Amniotic epithelial cell (primary cell): ENCODE measurements at regions not wholly inside any gene's neighbourhood (a gene's known extent, or its start where the extent isn't known, plus 50 kb on each side); places are given as distances from the start of the nearest gene placed in this dataset.
"Not testable (repeated sequence)": the region's sequence is repeated elsewhere in the genome, so short reads cannot be mapped to it uniquely, and the experiment has no call there.

Source experiments
- DNase-seq: peaks from one replicate; pipeline ENCODE4 v3.0.0-alpha.2; 2010; ENCODE audit warnings: low read depth

DNA sequence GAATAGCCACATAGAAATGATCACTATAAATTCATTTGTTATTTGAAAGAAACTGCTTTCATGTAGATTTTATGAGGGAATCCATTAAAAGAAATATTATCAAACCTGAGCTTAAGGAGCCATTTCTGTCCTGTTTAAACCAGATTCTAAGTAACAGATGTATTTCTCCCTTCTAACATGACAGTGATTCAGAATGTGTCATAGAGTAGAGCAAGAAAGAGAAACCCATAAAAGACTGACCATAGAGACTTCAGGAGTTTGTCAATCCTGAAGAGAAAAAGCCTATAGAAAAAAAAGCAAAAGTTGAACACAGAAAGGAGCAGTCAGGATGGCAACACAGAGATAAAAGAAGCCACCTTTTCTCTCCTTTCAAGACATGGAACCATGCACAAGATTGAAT lies 390.6 kb downstream of the PRIM2 start:
- not testable (repeated sequence) for DNase-seq

DNA sequence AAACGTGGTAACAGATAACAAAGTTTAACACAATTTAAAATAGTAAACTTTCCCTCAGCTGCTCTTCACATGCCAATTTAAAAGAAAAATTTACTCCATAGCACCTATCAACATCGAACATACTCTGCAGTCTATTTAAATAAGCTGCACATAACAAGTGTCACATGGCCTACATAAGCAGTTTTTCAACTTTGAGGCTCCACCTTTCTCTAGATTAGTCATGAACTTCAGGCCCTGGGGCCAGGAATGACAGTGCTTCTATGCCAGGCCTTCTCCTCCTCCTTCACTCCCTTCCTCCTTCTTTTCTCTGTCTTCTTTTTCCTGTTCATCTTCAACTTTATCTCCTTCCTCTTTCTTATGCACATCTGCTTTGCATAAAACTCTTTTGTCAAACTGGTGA lies 405.1 kb downstream of the PRIM2 start:
- DNase-seq, result peak; percentile 7

DNA sequence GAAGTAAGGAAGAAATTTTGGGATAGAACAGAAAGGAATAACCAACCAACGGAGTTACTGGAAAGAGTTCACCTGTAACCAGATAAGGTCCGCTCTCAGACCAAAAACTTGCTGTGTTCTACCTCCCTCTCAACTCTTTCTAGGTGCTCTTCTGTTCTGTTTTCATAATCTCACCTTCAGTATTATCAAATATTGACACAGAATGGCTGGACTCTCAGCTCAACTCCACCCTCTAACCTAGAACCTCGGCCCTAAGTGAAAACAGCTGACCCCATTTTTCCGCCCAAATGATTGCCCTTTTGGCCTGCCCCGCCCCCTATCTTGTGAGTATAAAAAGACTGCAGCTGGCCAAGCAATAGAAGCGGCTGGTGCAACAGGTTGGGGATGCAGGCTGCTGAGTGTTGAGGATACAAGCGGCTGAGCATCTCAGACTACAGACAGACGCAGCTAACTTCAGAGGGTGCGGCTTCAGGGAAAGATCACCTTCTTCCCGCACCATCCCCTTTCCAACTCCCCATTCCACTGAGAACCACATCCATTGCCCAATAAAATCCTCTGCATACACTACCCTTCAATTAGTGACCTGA lies 406.5 kb downstream of the PRIM2 start:
- not testable (repeated sequence) for DNase-seq

DNA sequence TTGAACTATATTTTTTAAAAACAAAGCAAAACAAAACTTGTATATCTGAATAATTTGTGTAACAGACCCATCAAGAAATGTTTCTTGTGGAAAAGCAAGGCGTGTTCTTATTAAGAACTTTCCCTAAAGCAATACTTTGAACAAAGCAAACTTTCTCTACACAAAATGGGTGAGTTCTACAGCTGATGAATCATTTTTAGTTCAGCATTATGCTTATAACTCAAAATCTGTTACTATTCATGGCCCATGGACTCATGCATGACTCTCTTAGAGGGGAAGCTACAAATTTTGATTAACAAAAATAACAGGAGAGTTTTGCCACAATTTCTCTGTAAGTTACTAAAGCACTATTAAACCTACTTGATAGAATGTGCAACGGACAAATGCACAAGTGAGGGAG lies 412.0 kb downstream of the PRIM2 start:
- not testable (repeated sequence) for DNase-seq

DNA sequence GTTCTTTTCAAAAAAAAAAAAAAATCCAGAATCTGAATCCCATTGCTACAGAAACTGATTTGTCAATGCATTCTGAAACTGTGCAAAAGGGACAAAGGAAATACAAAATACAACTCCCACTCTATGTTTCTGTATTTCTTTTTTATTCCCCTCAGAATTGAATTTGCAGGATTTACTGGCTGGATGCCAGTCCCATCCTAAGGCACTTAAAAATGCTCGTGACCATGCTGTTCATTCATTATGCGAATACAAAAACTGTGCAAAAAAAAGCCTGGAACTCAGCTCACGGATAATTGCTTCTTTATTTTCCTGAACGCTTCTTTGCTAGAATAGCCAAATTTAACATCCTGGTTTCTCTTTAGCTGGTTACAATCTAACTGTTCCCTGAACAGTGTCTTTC lies 413.3 kb downstream of the PRIM2 start:
- DNase-seq, result not testable (repeated sequence)

DNA sequence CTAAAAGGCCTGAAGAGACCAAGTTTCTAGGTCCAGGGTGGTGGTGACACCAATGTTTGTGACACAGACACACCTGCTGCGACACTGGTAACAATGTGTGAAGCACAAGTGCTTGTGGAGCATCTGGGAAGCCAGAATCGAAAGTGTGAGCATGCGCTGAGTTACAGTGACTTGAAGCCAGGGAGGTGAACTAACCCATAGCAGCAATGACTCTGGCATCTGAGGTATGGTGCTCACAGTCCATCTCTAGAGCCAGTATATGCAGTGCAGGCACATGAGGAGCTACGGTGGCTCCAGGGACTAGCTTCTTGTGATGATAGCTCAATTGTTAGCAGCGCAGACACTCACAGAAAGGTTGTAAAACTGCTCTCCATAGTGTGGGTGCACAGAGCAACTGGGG lies 430.3 kb downstream of the PRIM2 start:
- DNase-seq, result not testable (repeated sequence)

DNA sequence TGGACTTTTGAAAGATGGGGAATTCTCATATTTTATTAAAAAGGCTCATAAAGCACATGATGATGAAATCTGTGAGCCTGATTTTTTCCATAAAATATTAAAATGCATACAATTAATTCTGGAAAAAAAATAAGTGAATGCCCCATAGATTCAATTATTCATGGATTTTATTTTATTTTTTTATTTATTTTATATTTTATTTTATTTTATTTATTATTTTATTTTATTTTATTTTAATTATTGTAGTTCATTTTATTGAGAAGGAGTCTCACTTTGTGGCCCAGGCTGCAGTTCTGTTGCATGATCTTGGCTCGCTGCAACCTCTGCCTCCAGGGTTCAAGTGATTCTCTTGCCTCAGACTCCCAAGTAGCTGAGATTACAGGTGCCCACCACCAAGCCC lies 442.4 kb downstream of the PRIM2 start:
- not testable (repeated sequence) for DNase-seq

DNA sequence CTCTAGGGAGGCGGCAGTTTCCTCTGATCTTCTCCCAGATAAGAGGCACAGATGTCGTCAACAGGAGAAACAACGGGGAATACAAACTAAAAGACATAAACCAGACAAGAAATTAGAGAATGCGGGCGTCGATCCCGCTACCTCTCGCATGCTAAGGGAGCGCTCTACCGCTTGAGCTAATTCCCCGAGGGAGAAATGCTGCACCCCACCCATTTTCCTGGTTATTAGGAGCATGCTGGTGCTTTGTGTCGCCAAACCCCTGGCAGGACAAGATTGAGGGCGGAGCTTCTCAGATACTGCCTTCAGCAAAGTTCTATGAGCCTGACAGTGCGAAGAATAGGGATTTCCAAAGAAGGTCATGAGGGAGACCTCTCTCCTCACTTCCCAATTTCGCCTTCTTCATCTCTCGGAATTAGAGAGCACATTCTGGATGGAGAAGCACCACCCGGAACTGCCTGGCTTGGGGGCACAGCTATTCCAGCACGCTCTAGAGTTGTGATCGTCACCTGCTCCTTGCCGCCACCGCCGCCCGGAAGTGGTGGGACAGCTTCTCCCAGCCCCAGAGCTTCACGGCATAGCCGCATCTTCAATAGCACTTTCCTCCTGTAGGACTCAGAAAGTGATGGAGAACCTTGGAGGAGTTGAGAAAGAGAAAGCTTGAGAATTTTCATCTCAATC lies 475.4 kb downstream of the PRIM2 start:
- DNase-seq, result not testable (repeated sequence)

DNA sequence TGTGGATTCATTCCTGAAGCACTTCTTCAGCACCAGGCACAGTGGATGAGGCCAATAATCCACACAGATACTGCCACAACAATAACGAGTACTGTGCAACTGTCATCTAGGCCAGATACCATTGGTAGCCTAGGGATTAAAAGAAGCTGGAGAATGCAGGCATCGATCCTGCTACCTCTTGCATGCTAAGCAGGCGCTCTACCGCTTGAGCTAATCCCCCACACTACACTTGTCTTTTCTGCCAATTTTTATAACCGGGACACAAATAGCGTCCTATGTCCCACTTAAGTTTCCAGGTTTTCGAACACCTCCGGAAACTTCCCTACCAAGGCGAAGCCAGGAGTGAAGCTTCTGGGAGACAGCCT lies 475.9 kb downstream of the PRIM2 start:
- peak; percentile 4 for DNase-seq

DNA sequence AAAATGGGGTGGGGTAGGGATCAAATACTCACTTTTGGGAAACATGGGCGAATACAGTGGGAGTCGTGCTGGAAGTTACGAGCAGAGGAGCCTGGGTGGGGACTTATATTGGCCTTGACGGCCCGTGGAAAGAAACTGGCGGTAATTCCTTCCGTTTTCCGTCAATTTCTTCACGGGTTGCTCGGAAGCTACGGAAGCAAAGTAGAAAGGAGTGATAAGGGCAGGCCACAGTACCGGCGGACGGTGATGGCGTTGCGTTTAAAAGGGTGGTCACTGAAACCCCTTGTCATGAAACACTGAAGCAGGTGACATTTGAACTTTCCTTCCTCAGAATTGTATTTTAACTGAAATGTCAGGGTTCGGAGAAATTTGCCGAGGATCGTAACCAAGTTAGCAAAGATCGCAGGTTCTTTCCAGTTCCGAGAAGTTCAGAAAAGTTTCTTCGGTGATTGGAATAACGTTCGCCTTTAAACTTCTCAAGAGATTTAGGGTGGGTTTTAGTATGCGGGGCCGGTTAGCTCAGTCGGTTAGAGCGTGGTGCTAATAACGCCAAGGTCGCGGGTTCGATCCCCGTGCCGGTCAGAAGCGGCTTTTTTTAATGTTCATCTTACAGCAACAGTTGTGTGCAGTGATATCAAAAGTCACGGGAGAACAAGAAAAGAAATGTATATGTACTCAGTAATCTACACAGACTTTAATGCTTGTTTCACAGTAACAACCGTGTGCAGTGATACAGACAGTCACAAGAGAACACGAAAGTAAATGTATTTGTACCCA lies 482.5 kb downstream of the PRIM2 start:
- DNase-seq, result peak; percentile 48

DNA sequence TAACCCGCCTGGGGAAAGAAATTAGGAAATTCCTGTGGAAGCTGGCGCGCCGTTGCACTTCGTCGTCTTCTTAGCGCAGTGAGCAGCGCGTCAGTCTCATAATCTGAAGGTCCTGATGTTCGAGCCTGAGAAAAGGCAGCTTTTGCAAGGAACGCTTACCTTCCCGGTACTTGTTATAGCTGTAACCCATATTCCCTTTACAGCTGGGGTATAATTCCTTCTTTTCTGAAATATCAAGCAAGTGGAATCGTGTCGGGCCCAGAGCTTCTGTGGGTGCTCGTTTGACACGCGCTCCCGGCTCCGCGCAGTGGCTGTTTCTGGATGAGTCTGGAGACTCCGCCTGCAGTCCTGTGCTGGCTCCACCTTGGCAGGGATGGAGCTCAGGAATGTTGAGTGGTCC lies 491.2 kb downstream of the PRIM2 start:
- peak; percentile 21 for DNase-seq

DNA sequence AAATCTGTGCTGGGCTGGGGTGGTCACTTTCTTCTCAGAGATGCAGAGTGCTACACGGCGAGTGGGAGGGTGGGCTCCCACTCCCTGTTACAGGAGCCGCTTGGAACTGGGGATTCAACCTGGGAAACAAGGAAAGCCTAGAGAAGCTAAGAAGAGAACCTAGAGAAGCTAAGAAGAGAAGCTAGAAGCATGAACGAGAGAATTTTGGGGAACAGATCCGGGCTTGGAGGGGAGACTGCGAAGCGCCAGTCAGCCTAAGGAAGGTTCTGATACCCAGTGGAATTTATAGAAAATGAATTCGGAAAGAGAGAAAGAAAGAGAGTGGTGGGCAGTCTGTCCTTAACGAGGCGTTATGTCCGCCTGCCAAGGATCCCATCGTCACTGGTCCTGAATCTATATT lies 492.0 kb downstream of the PRIM2 start:
- not testable (repeated sequence) for DNase-seq

DNA sequence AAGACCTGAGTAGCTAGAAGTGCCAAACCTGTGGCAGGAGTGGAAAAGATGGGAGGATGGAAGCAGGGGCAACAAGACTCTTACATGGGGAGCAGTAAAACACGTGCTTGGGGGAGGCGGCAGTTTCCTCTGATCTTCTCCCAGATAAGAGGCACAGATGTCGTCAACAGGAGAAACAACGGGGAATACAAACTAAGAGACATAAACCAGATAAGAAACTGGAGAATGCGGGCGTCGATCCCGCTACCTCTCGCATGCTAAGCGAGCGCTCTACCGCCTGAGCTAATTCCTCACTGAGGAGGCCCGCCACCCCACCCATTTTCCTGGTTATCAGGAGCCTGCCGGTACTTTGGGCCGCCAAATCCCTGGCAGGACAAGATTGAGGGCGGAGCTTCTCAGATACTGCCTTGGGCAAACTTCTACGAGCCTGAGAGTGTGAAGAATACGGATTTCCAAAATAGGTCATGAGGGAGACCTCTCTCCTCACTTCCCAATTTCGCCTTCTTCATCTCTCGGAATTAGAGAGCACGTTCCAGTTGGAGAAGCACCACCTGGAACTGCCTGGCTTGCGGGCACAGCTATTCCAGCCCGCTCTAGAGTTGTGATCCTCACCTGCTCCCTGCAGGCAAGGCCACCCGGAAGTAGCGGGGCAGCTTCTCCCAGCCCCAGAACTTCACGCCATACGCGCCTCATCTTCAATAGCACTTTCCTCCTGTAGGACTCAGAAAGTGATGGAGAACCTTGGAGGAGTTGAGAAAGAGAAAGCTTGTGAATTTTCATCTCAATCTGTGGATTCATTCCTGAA lies 496.0 kb downstream of the PRIM2 start:
- not testable (repeated sequence) for DNase-seq

DNA sequence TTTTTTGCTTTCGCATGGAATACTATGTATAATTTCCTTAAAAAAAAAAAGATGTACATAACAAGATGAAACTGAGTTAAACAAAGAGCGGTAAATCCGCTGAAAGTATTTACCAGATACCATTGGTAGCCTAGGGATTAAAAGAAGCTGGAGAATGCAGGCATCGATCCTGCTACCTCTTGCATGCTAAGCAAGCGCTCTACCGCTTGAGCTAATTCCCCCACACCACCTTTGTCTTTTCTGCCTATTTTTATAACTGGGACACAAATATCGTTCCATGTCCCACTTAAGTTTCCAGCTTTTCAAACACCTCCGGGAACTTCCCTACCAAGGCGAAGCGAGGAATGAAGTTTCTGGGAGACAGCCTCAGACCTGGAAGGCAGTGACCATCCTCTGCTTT lies 498.4 kb downstream of the PRIM2 start:
- not testable (repeated sequence) for DNase-seq

DNA sequence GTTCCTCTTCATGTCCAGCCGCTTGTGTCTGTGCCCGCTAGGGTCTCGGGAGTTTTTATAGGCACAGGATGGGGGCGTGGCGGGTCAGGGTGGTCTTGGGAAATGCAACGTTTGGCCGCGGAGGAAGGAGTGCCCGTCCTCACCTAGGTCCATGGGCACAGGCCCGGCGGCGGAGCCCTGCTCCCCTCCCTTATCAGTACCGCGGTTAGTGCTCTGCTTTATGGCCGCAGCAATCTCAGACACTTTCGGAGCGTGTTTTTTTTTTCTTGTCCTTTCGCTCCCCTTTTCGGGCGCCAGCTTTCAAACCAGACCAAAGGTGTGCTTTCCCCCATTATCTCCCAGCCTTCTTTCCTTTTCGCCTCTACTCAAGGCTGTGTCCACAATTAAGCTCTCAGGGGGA lies 503.9 kb downstream of the PRIM2 start:
- not testable (repeated sequence) for DNase-seq

DNA sequence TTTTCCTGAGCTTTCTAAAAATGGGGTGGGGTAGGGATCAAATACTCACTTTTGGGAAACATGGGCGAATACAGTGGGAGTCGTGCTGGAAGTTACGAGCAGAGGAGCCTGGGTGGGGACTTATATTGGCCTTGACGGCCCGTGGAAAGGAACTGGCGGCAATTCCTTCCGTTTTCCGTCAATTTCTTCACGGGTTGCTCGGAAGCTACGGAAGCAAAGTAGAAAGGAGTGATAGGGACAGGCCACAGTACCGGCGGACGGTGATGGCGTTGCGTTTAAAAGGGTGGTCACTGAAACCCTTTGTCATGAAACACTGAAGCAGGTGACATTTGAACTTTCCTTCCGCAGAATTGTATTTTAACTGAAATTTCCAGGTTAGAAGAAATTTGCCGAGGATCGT lies 505.0 kb downstream of the PRIM2 start:
- not testable (repeated sequence) for DNase-seq

DNA sequence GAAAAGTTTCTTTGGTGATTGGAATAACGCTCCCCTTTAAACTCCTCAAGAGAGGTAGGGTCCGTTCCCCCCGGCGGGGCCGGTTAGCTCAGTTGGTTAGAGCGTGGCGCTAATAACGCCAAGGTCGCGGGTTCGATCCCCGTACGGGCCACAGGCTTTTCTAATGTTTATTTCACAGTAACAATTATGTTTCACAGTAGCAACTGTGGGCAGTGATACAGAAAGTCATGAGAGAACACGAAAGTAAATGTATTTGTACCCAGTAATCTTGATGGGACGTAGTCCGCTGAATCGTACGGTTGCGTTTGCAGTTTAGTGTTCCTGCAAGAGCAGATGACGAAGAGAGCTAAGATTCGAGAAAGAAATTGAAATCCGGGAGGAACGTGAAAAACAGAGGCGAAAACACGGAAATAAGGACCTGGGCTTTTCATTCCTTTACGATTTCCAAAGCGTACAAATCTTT lies 505.5 kb downstream of the PRIM2 start:
- peak; percentile 19 for DNase-seq

DNA sequence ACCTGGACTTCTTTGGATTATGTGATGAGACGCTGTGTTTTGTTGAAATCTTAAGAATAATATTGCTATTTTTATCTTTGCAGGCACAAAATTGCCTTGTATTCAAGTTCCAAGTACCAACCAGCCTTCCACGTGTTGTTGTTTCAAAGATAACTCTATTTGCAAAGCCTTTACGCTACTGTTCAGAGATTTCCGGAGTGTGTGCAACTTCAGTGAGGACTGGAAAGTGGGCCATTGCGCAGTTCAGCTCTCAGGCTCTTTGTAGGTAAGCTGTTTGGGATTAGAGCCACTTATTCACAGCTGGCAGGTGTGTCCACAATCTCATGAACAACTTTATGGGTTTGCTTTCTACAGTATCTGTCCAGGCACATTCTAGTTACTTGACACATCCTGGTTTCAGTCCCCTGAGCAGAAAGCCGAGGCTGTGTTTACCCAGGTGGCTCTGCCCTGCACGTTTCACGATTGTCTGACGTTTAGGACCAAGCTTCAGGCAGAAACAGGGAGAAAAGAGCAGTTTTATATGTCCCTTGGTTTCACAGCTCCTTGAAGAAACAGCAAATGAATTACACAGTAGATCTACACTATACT lies 520.3 kb downstream of the PRIM2 start:
- DNase-seq, result not testable (repeated sequence)

DNA sequence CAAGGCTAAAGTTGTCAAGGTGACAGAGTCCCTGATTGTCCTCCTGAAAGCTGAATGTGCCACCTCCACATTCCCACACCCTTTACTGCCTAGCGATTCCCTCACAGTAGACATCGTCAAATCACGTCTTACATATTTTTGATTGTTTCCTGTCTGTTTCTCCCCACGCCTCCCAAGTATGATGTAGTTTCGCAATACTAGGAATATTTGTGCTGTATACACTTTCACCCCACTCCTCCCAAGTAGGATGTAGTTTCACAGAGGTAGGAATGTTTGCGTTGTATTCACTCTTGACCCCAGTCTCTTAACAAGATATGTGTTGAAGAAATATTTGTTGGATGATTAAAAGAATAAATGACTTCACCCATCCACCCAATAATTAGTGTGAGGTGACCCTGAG lies 524.1 kb downstream of the PRIM2 start:
- not testable (repeated sequence) for DNase-seq

DNA sequence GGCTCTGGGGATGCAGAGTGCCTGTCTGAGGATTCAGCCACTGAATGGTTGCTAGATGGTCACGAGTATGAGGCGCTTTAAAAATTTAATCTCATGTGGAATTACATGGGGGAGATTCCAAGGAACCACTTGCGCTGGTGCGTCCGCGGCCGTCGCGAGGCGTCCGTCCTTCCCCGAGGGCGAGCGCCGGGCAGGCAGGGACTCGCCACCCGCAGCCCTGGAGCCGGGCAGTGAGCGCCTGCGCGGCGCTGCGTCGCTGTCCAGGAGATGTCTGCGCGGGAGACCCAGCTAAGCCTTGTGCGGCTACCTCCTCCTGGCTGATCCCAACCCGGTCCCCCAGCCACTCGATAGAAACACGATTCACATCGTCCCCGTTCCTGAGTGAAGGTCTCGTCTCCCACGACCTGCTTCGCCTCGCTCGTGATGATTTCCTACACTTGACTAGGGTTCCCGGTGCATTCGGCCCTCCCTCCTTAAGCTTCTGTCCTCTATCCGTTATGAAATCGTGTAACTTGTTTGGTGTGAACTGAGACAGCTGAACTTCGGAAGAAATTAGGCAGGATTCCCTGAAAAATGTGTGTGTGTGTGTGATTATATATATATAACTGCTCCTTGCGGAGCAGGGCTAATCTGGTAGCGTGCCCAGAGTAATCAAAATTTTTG lies 536.4 kb downstream of the PRIM2 start:
- peak; percentile 2 for DNase-seq
